CD4-positive, alpha-beta T cell (primary cell): ENCODE measurements at regions not wholly inside any gene's neighbourhood (a gene's known extent, or its start where the extent isn't known, plus 50 kb on each side); places are given as distances from the start of the nearest gene placed in this dataset.
"Not testable (repeated sequence)": the region's sequence is repeated elsewhere in the genome, so short reads cannot be mapped to it uniquely, and the experiment has no call there.

Source experiments
- ATAC-seq: fragments of 200-7000 bp; cut with Tn5 transposase; one replicate; pipeline ENCODE4 v1.10.0; 2022; ENCODE audit warnings: mild to moderate bottlenecking; ENCODE audit not compliant: poor library complexity
- CTCF ChIA-PET: fragments of 350-600 bp; sonication (Branson Sonifier 250); formaldehyde crosslinking; loops from one replicate; lab custom pipeline; 2021; ENCODE audit warnings: antibody characterized with exemption, inconsistent platforms; lab: Charles Lee
- POLR2A ChIA-PET: fragments of 350-600 bp; sonication (Branson Sonifier 250); formaldehyde crosslinking; loops from one replicate; lab custom pipeline; 2021; ENCODE audit warnings: antibody characterized with exemption, inconsistent platforms; lab: Charles Lee
- DNase-seq, 14 experiments: peaks; one replicate each; pipeline ENCODE4 v3.0.0-alpha.2; 2013 to 2020; ENCODE audit warnings: mixed read lengths in 2 of 14
- H3K27ac ChIP-seq, 2 donors: one replicate each; pipeline versions ENCODE4 v1.5.1 to v1.7.0; 2013; ENCODE audit warnings: low read length in 2 of 2, low read depth in 1 of 2, mild to moderate bottlenecking in 1 of 2
- H3K27me3 ChIP-seq, 2 experiments: 1 replicate in 1 of 2; 2 replicates in 1 of 2; pipeline versions ENCODE4 v1.6.1 to v1.7.0; 2013; ENCODE audit warnings: low read length in 2 of 2, control low read depth in 1 of 2, mild to moderate bottlenecking in 1 of 2, moderate library complexity in 1 of 2; ENCODE audit not compliant: insufficient read depth in 2 of 2, control insufficient read depth in 1 of 2
- H3K36me3 ChIP-seq: one replicate; pipeline ENCODE4 v1.6.1; 2013; ENCODE audit warnings: low read length, control low read depth; ENCODE audit not compliant: insufficient read depth
- H3K4me1 ChIP-seq: one replicate; pipeline ENCODE4 v1.6.1; 2013; ENCODE audit warnings: low read length, control low read depth; ENCODE audit not compliant: insufficient read depth
- H3K4me3 ChIP-seq: one replicate; pipeline ENCODE4 v1.5.1; 2013; ENCODE audit warnings: mild to moderate bottlenecking, low read length, moderate library complexity
- H3K9me3 ChIP-seq, 2 experiments: 1 replicate in 1 of 2; 2 replicates in 1 of 2; pipeline versions ENCODE4 v1.6.1 to v1.7.0; 2013; ENCODE audit warnings: low read length in 2 of 2, mild to moderate bottlenecking in 2 of 2, control low read depth in 1 of 2, moderate library complexity in 1 of 2; ENCODE audit not compliant: control insufficient read depth in 1 of 2, insufficient read depth in 1 of 2
- H3K27ac Mint-ChIP-seq: one replicate; pipeline ENCODE4 v1.8.0; 2020; ENCODE audit warnings: mixed read lengths
- H3K27me3 Mint-ChIP-seq: one replicate; pipeline ENCODE4 v1.8.0; 2021; ENCODE audit warnings: mixed read lengths
- H3K36me3 Mint-ChIP-seq: one replicate; pipeline ENCODE4 v1.8.0; 2021; ENCODE audit warnings: low read depth, mixed read lengths
- H3K4me1 Mint-ChIP-seq: one replicate; pipeline ENCODE4 v1.8.0; 2021; ENCODE audit warnings: low read depth, mixed read lengths
- H3K4me3 Mint-ChIP-seq: one replicate; pipeline ENCODE4 v1.8.0; 2020; ENCODE audit warnings: mild to moderate bottlenecking, mixed read lengths
- H3K9me3 Mint-ChIP-seq: one replicate; pipeline ENCODE4 v1.8.0; 2020; ENCODE audit warnings: mixed read lengths
- intact Hi-C, 2 experiments: fragments of 100-400 bp; cut with DNase I in 1 of 2; cut with micrococcal nuclease in 1 of 2; formaldehyde crosslinking; loops; one replicate each; pipeline versions ENCODE4 v1.15.1 to v1.9.0; 2023 to 2025; cut with DNase I, micrococcal nuclease
- TF ChIP-seq, protein P1 (sequence below): fragments of 200-600 bp; IDR thresholded peaks from one replicate; pipeline ENCODE4 v1.8.0; 2022; ENCODE audit warnings: antibody characterized with exemption, mild to moderate bottlenecking

GRCh38 chr3:72161881-72162595 is 377.1 kb upstream of the PROK2 start:
- TF ChIP-seq, protein P1, sequence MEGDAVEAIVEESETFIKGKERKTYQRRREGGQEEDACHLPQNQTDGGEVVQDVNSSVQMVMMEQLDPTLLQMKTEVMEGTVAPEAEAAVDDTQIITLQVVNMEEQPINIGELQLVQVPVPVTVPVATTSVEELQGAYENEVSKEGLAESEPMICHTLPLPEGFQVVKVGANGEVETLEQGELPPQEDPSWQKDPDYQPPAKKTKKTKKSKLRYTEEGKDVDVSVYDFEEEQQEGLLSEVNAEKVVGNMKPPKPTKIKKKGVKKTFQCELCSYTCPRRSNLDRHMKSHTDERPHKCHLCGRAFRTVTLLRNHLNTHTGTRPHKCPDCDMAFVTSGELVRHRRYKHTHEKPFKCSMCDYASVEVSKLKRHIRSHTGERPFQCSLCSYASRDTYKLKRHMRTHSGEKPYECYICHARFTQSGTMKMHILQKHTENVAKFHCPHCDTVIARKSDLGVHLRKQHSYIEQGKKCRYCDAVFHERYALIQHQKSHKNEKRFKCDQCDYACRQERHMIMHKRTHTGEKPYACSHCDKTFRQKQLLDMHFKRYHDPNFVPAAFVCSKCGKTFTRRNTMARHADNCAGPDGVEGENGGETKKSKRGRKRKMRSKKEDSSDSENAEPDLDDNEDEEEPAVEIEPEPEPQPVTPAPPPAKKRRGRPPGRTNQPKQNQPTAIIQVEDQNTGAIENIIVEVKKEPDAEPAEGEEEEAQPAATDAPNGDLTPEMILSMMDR = no peak
- no peaks in the 10 kb centered on the region for H3K4me1 ChIP-seq
- POLR2A ChIA-PET = no interaction called here
- no peak overlapping the region for H3K4me3 Mint-ChIP-seq
- no peaks in the 10 kb centered on the region for H3K27me3 ChIP-seq
- ATAC-seq = no peak
- H3K27me3 Mint-ChIP-seq = no peaks in the 10 kb centered on the region
- H3K9me3 Mint-ChIP-seq = no peaks in the 10 kb centered on the region
- H3K4me3 ChIP-seq = no peak overlapping the region
- no peak overlapping the region for H3K27ac Mint-ChIP-seq
- H3K36me3 ChIP-seq = no peaks in the 10 kb centered on the region
- no peaks in the 10 kb centered on the region for H3K9me3 ChIP-seq
- intact Hi-C loops = no loop called here
- H3K36me3 Mint-ChIP-seq = no peaks in the 10 kb centered on the region
- no peaks in the 10 kb centered on the region for H3K4me1 Mint-ChIP-seq
- no peak for DNase-seq
- no peak overlapping the region for H3K27ac ChIP-seq
- CTCF ChIA-PET = no interaction called here

DNA sequence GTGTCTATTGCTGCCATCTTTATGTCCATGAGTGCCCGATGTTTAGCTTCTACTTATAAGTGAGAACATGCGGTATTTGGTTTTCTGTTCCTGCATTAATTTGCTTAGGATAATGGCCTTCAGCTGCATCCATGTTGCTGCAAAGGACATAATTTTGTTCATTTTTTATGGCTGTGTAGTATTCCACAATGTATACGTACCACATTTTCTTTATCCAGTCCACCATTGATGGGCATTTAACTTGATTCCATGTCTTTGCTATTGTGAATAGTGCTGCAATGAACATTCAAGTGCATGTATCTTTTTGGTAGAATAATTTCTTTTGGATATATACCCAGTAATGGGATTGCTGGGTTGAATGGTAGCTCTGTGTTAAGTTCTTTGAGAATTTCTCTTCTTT is 376.3 kb upstream of the PROK2 start:
- H3K27me3 ChIP-seq, H3K27ac Mint-ChIP-seq, H3K4me3 ChIP-seq, H3K4me1 ChIP-seq, H3K9me3 ChIP-seq, H3K4me3 Mint-ChIP-seq, H3K9me3 Mint-ChIP-seq, POLR2A ChIA-PET, H3K4me1 Mint-ChIP-seq, CTCF ChIA-PET, intact Hi-C loops, DNase-seq, H3K36me3 Mint-ChIP-seq, ATAC-seq, H3K36me3 ChIP-seq, H3K27me3 Mint-ChIP-seq, H3K27ac ChIP-seq: not testable (repeated sequence)

DNA sequence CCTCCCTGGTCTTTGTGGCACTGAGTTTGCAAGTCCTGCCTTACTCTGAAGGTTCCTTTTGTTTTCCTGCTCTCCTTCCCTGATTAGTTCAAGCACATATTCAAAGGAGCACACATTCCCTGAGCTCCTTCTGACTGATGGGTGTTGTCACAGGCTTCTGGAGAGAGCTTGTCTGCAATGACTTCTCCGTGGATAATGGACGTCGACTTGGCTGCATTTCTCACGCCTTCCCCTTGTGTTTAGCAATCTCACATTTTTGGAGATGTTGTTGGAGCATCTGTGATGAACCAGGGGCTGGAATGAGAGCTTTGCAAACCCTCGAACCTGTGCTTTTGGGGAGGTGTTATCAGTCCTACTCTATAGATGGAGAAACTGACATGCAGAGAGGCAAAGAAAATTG is 375.4 kb upstream of the PROK2 start:
- H3K4me3 Mint-ChIP-seq = no peak overlapping the region
- ATAC-seq = no peak
- CTCF ChIA-PET = no interaction called here

More for the DNA sequence above, 375.4 kb upstream of the PROK2 start:
- no peaks in the 10 kb centered on the region for H3K4me1 ChIP-seq
- Mint-ChIP-seq H3K4me1 (no peaks in the 10 kb centered on the region), H3K9me3 (no peaks in the 10 kb centered on the region), H3K27ac (no peak overlapping the region), H3K27me3 (no peaks in the 10 kb centered on the region), H3K36me3 (no peaks in the 10 kb centered on the region)
- no peak overlapping the region for H3K27ac ChIP-seq
- H3K36me3 ChIP-seq = no peaks in the 10 kb centered on the region
- DNase-seq = no peak
- POLR2A ChIA-PET = no interaction called here
- H3K9me3 ChIP-seq = no peaks in the 10 kb centered on the region
- TF ChIP-seq, protein P1 = no peak
- H3K4me3 ChIP-seq = no peak overlapping the region
- intact Hi-C loops = no loop called here
- H3K27me3 ChIP-seq = no peaks in the 10 kb centered on the region
